ENCODE measurements at regions not wholly inside any gene's neighbourhood (a gene's known extent, or its start where the extent isn't known, plus 50 kb on each side); places are given as distances from the start of the nearest gene placed in this dataset.

GRCh38 chr12:39010406-39010805 lies 105.0 kb upstream of the CPNE8 start:
- Histone ChIP-seq H3K4me3 (no peak overlapping the region), H3K9me3 (no peaks in the 10 kb centered on the region), H3K27ac (no peak overlapping the region), H3K4me1 (no peaks in the 10 kb centered on the region), H3K36me3 (no peaks in the 10 kb centered on the region), H3K27me3 (no peaks in the 10 kb centered on the region)
- WGBS, 4 donors: 59 to 65% (median 62%) methylated on average over 1 of the region's 1 CpG
- TF ChIP-seq POLR2A (IDR thresholded peaks at IDR 0.05): no peak
- TF ChIP-seq CTCF (IDR thresholded peaks at IDR 0.05): no peak
- intact Hi-C loops (cut with DNase I): no loop called here
- DNase-seq (no peak), ATAC-seq (no peak)

- H3K27me3 ChIP-seq: no peaks in the 10 kb centered on the region
- 53 to 89% (median 84%) methylated on average over 3 of the region's 3 CpGs for WGBS, 4 donors
- no peak overlapping the region for H3K27ac ChIP-seq
- H3K36me3 ChIP-seq: no peaks in the 10 kb centered on the region
- TF ChIP-seq POLR2A (IDR thresholded peaks at IDR 0.05) (no peak), CTCF (IDR thresholded peaks at IDR 0.05) (no peak)
- DNase-seq (no peak), ATAC-seq (no peak)
- H3K4me3 ChIP-seq: no peak overlapping the region
- no peaks in the 10 kb centered on the region for H3K9me3 ChIP-seq
- intact Hi-C loops (cut with DNase I): loop anchor here in 1 of 10 donors (10.0 kb wide), 1 partner anchor 57 kb away; no protein-coding TSS in a partner anchor
- H3K4me1 ChIP-seq: no peaks in the 10 kb centered on the region
Observed at GRCh38 chr12:39007619-39008018, 102.2 kb upstream of the CPNE8 start.

GRCh38 chr12:39006286-39006685 lies 100.9 kb upstream of the CPNE8 start:
- no peaks in the 10 kb centered on the region for H3K36me3 ChIP-seq
- no peaks in the 10 kb centered on the region for H3K4me1 ChIP-seq
- DNase-seq (no peak), ATAC-seq (no peak)
- WGBS, 4 donors: 73 to 87% (median 80%) methylated on average over 2 of the region's 2 CpGs
- intact Hi-C loops (cut with DNase I): loop anchor here in 1 of 10 donors (10.0 kb wide), 1 partner anchor 59 kb away; no protein-coding TSS in a partner anchor
- no peak overlapping the region for H3K27ac ChIP-seq
- H3K4me3 ChIP-seq: no peak overlapping the region
- no peaks in the 10 kb centered on the region for H3K9me3 ChIP-seq
- no peaks in the 10 kb centered on the region for H3K27me3 ChIP-seq
- no peak for TF ChIP-seq CTCF (IDR thresholded peaks at IDR 0.05)
- TF ChIP-seq POLR2A (IDR thresholded peaks at IDR 0.05): no peak

- TF ChIP-seq POLR2A (IDR thresholded peaks at IDR 0.05): no peak
- TF ChIP-seq CTCF (IDR thresholded peaks at IDR 0.05): no peak
- ATAC-seq (no peak), DNase-seq (no peak)
- H3K4me3 ChIP-seq: no peak overlapping the region
- no peaks in the 10 kb centered on the region for H3K9me3 ChIP-seq
- H3K4me1 ChIP-seq: no peaks in the 10 kb centered on the region
- no peaks in the 10 kb centered on the region for H3K36me3 ChIP-seq
- H3K27me3 ChIP-seq: no peaks in the 10 kb centered on the region
- H3K27ac ChIP-seq: no peak overlapping the region
- intact Hi-C loops (cut with DNase I): loop anchor here in 1 of 10 donors (10.0 kb wide), 1 partner anchor 59 kb away; no protein-coding TSS in a partner anchor
Observed at GRCh38 chr12:39005671-39006070, 100.3 kb upstream of the CPNE8 start.
